PC-9 (cell line): ENCODE measurements at regions not wholly inside any gene's neighbourhood (a gene's known extent, or its start where the extent isn't known, plus 50 kb on each side); places are given as distances from the start of the nearest gene placed in this dataset.

ENCODE experiments used
- EZH2 ChIP-seq: fragments of 200-600 bp; sonication (generic); IDR thresholded peaks from 2 replicates; pipeline ENCODE4 v1.8.0; 2017; ENCODE audit warnings: antibody characterized with exemption, low read depth
- TF ChIP-seq, protein P1 (sequence below): fragments of 200-600 bp; sonication (generic); conservative IDR thresholded peaks from 2 replicates; pipeline ENCODE4 v1.6.1; 2017; ENCODE audit warnings: mixed run types, antibody characterized with exemption, mild to moderate bottlenecking, moderate library complexity

DNA sequence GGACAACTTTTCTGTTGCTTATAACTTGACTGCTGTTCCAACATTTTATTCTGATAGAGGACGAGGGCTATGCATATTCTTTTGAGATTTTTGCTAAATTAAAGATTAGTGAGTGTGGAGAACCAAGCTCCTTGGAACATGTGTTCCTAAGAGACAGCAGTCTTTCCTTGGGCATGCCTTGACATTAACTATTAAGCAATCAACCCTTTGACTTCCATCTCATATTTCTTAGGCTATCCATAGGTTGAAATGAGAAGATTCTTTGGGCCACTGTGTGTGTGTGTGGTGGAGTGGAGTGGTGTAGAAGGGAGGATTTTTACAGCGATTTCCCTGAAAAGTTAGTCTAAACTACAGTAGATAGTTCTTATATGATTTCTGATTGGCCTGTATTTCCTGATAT is 127.4 kb upstream of the POF1B start:
- TF ChIP-seq, protein P1, sequence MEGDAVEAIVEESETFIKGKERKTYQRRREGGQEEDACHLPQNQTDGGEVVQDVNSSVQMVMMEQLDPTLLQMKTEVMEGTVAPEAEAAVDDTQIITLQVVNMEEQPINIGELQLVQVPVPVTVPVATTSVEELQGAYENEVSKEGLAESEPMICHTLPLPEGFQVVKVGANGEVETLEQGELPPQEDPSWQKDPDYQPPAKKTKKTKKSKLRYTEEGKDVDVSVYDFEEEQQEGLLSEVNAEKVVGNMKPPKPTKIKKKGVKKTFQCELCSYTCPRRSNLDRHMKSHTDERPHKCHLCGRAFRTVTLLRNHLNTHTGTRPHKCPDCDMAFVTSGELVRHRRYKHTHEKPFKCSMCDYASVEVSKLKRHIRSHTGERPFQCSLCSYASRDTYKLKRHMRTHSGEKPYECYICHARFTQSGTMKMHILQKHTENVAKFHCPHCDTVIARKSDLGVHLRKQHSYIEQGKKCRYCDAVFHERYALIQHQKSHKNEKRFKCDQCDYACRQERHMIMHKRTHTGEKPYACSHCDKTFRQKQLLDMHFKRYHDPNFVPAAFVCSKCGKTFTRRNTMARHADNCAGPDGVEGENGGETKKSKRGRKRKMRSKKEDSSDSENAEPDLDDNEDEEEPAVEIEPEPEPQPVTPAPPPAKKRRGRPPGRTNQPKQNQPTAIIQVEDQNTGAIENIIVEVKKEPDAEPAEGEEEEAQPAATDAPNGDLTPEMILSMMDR = no peak
- TF ChIP-seq EZH2 = no peak
